Mesenchymal stem cell (in vitro differentiated cells and primary cell): ENCODE measurements at regions not wholly inside any gene's neighbourhood (a gene's known extent, or its start where the extent isn't known, plus 50 kb on each side); places are given as distances from the start of the nearest gene placed in this dataset.
A peak's percentile ranks its signal among the peaks of the same experiment; 100 is the strongest.

Source experiments
- DNase-seq: peaks from one replicate; pipeline ENCODE4 v3.0.0-alpha.2; 2013
- H2AFZ ChIP-seq: one replicate; pipeline ENCODE4 v1.6.1; 2013; ENCODE audit warnings: low read depth, mild to moderate bottlenecking, control low read depth, inconsistent platforms, low read length, moderate library complexity
- H2AK5ac ChIP-seq: 2 replicates; pipeline ENCODE4 v1.6.1; 2013; ENCODE audit warnings: low read length, moderate library complexity, mild to moderate bottlenecking, inconsistent platforms; ENCODE audit not compliant: severe bottlenecking
- H2BK120ac ChIP-seq: one replicate; pipeline ENCODE4 v1.6.1; 2013; ENCODE audit warnings: low read depth, mild to moderate bottlenecking, inconsistent platforms, low read length, moderate library complexity
- H2BK12ac ChIP-seq, 2 experiments: one replicate each; pipeline ENCODE4 v1.6.1; 2013; ENCODE audit warnings: inconsistent platforms in 2 of 2, low read length in 2 of 2, mild to moderate bottlenecking in 2 of 2, moderate library complexity in 2 of 2, control low read depth in 1 of 2
- H2BK15ac ChIP-seq: one replicate; pipeline ENCODE4 v1.6.1; 2013; ENCODE audit warnings: mild to moderate bottlenecking, low read depth, inconsistent platforms; ENCODE audit not compliant: poor library complexity, severe bottlenecking
- H2BK5ac ChIP-seq: 2 replicates; pipeline ENCODE4 v1.6.1; 2013; ENCODE audit warnings: low read depth, mild to moderate bottlenecking, low read length, control low read depth, inconsistent platforms; ENCODE audit not compliant: poor library complexity, severe bottlenecking
- H3K14ac ChIP-seq, 2 experiments: one replicate each; pipeline ENCODE4 v1.6.1; 2013; ENCODE audit warnings: inconsistent platforms in 2 of 2, low read length in 2 of 2, control low read depth in 1 of 2, mild to moderate bottlenecking in 1 of 2, moderate library complexity in 1 of 2
- H3K18ac ChIP-seq, 2 experiments: one replicate each; pipeline ENCODE4 v1.6.1; 2013; ENCODE audit warnings: inconsistent platforms in 2 of 2, low read length in 2 of 2, control low read depth in 1 of 2, low read depth in 1 of 2, mild to moderate bottlenecking in 1 of 2
- H3K23ac ChIP-seq, 2 experiments: one replicate each; pipeline ENCODE4 v1.6.1; 2013; ENCODE audit warnings: inconsistent platforms in 2 of 2, low read length in 2 of 2, mild to moderate bottlenecking in 2 of 2, moderate library complexity in 2 of 2, control low read depth in 1 of 2
- H3K27ac ChIP-seq: 2 replicates; pipeline ENCODE4 v1.5.1; 2013; ENCODE audit warnings: mild to moderate bottlenecking, moderate library complexity, low read length, control low read depth, inconsistent platforms; ENCODE audit not compliant: poor library complexity, severe bottlenecking
- H3K27me3 ChIP-seq, 2 experiments: 2 replicates each; pipeline versions ENCODE4 v1.6.1 to v1.7.0; 2013; ENCODE audit warnings: low read length in 2 of 2, mild to moderate bottlenecking in 2 of 2, moderate library complexity in 2 of 2, control low read depth in 1 of 2, inconsistent platforms in 1 of 2; ENCODE audit not compliant: control insufficient read depth in 1 of 2, insufficient read depth in 1 of 2
- H3K36me3 ChIP-seq, 2 experiments: 2 replicates each; pipeline versions ENCODE4 v1.6.1 to v1.7.0; 2013; ENCODE audit warnings: low read length in 2 of 2, control low read depth in 1 of 2, inconsistent platforms in 1 of 2, low read depth in 1 of 2, mild to moderate bottlenecking in 1 of 2; ENCODE audit not compliant: insufficient read depth in 2 of 2, control insufficient read depth in 1 of 2
- H3K4ac ChIP-seq, 2 experiments: one replicate each; pipeline ENCODE4 v1.6.1; 2013; ENCODE audit warnings: inconsistent platforms in 2 of 2, low read length in 2 of 2, mild to moderate bottlenecking in 2 of 2, moderate library complexity in 2 of 2, control low read depth in 1 of 2, low read depth in 1 of 2
- H3K4me1 ChIP-seq: 2 replicates; pipeline ENCODE4 v1.6.1; 2013; ENCODE audit warnings: low read depth, low read length, control low read depth; ENCODE audit not compliant: control insufficient read depth, insufficient read depth
- H3K4me2 ChIP-seq: 2 replicates; pipeline ENCODE4 v1.6.1; 2013; ENCODE audit warnings: low read length, mild to moderate bottlenecking, inconsistent platforms; ENCODE audit not compliant: poor library complexity, severe bottlenecking
- H3K4me3 ChIP-seq, 2 experiments: 2 replicates each; pipeline versions ENCODE4 v1.5.1 to v1.7.0; 2013; ENCODE audit warnings: low read length in 2 of 2, mild to moderate bottlenecking in 2 of 2, control low read depth in 1 of 2, low read depth in 1 of 2; ENCODE audit not compliant: insufficient read depth in 1 of 2
- H3K79me1 ChIP-seq: replicated peaks from 2 replicates; pipeline ENCODE4 v1.6.1; 2013; ENCODE audit warnings: mild to moderate bottlenecking, control low read depth, low read length, inconsistent platforms; ENCODE audit not compliant: poor library complexity, severe bottlenecking
- H3K9ac ChIP-seq: 2 replicates; pipeline ENCODE4 v1.7.0; 2013; ENCODE audit warnings: mild to moderate bottlenecking, low read length, moderate library complexity
- H3K9me3 ChIP-seq: 2 replicates; pipeline ENCODE4 v1.7.0; 2013; ENCODE audit warnings: mild to moderate bottlenecking, low read length; ENCODE audit not compliant: control insufficient read depth
- H4K8ac ChIP-seq: one replicate; pipeline ENCODE4 v1.6.1; 2013; ENCODE audit warnings: inconsistent platforms, mild to moderate bottlenecking, low read length, moderate library complexity
- H4K91ac ChIP-seq: one replicate; pipeline ENCODE4 v1.6.1; 2013; ENCODE audit warnings: mild to moderate bottlenecking, low read length, inconsistent platforms
- WGBS: methylation state at CpG from one replicate; pipeline ENCODE4 v1.1.7; 2013; ENCODE audit warnings: mixed read lengths; 5-methylcytosine and 5-hydroxymethylcytosine counted together

DNA sequence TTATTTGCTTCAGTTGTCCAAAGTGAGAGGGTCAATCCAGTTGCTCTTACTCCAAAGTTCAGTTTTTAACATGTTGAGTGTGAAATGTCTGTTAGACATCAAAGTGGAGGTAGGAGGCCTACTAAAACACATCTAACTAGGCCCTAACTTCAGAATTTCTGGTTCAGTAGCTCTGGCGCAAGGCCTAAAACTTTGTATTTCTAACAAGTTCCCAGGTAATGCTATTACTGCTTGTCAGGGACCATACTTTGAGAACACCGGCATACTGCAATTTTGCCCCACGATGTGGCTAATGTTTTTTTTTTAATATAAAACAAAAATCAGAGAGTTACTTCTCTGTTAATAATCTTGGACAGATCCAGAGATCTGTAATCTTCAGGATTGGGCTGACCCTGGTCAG is 72.4 kb upstream of the LRRC55 start:
- Histone ChIP-seq H3K4ac (no peak overlapping the region), H4K8ac (no peak overlapping the region), H3K27ac (no peak overlapping the region), H3K14ac (no peak overlapping the region), H2BK12ac (no peak overlapping the region), H3K4me1 (no peaks in the 10 kb centered on the region), H2AK5ac (no peak overlapping the region), H3K27me3 (no peaks in the 10 kb centered on the region), H2AFZ (no peak overlapping the region), H3K79me1 (no peaks in the 10 kb centered on the region), H3K4me2 (no peak overlapping the region), H4K91ac (no peak overlapping the region), H3K23ac (no peak overlapping the region), H3K4me3 (no peak overlapping the region), H3K36me3 (no peaks in the 10 kb centered on the region), H2BK5ac (no peak overlapping the region), H3K9ac (no peak overlapping the region), H2BK120ac (no peak overlapping the region), H3K18ac (no peak overlapping the region), H3K9me3 (peaks cover 3% of the 10 kb centered on the region), H2BK15ac (no peak overlapping the region)
- no peak for DNase-seq
- 100% methylated on average over 1 of the region's 3 CpGs for WGBS

DNA sequence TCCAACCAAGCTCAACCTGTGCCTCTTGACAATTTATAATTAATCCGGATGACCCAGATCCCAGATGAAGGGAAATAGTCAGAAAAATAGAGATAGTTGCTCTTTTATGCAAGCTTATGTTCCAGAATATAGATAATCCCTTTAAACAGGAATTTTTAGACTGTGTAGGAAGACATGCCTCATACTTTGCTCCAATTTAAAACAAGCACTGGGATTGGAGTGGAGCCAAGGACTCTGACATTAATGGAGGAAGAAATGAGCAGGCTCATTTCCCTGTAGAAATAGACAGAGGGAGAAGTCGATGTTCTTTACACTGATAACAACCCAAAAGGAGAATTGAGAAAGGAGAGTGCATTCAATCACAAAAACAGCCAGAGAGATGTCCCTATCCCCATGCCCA is 70.1 kb upstream of the LRRC55 start:
- Histone ChIP-seq H3K14ac (no peak overlapping the region), H4K8ac (no peak overlapping the region), H2AFZ (no peak overlapping the region), H3K27me3 (no peaks in the 10 kb centered on the region), H4K91ac (no peak overlapping the region), H3K23ac (no peak overlapping the region), H3K4me1 (no peaks in the 10 kb centered on the region), H2BK120ac (no peak overlapping the region), H3K27ac (no peak overlapping the region), H3K36me3 (no peaks in the 10 kb centered on the region), H2BK12ac (no peak overlapping the region), H3K4ac (no peak overlapping the region), H3K4me2 (no peak overlapping the region), H3K9ac (no peak overlapping the region), H2AK5ac (no peak overlapping the region), H2BK5ac (no peak overlapping the region), H3K79me1 (no peaks in the 10 kb centered on the region), H3K9me3 (peaks cover 3% of the 10 kb centered on the region), H3K4me3 (no peak overlapping the region), H3K18ac (no peak overlapping the region), H2BK15ac (no peak overlapping the region)
- no peak for DNase-seq
- WGBS: no CpG with 5 or more reads among the region's 2 CpGs

DNA sequence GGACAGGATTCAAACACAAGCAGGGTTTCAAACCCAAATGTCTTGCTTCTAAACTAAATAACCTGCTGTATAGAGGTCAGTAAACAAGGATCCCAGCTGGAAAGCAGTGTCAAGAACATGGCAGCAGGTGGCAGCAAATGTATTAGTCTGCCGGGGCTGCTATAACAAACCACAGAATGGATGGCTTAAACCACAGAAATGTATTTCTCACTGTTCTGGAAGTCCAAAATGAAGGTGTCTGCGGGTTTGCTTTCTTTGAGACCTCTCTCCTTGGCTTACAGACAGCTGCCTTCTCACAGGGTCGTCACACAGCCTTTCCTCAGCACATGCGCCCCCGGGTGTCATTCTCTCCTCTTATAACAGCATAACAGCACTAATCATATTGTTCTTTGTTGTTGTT is 65.1 kb upstream of the LRRC55 start:
- 25% methylated on average over 3 of the region's 5 CpGs for WGBS
- Histone ChIP-seq H3K23ac (no peak overlapping the region), H3K4me1 (no peaks in the 10 kb centered on the region), H2BK12ac (no peak overlapping the region), H3K27me3 (peaks cover 0 to 7% of the 10 kb centered on the region in 2 experiments), H3K79me1 (no peaks in the 10 kb centered on the region), H3K14ac (no peak overlapping the region), H2AK5ac (no peak overlapping the region), H3K9ac (no peak overlapping the region), H4K91ac (no peak overlapping the region), H2BK5ac (no peak overlapping the region), H3K4ac (no peak overlapping the region), H2BK120ac (no peak overlapping the region), H3K18ac (no peak overlapping the region), H3K4me3 (no peak overlapping the region), H2AFZ (no peak overlapping the region), H3K4me2 (no peak overlapping the region), H3K9me3 (no peaks in the 10 kb centered on the region), H4K8ac (no peak overlapping the region), H2BK15ac (no peak overlapping the region), H3K27ac (no peak overlapping the region), H3K36me3 (no peaks in the 10 kb centered on the region)
- peak; percentile 54 for DNase-seq

DNA sequence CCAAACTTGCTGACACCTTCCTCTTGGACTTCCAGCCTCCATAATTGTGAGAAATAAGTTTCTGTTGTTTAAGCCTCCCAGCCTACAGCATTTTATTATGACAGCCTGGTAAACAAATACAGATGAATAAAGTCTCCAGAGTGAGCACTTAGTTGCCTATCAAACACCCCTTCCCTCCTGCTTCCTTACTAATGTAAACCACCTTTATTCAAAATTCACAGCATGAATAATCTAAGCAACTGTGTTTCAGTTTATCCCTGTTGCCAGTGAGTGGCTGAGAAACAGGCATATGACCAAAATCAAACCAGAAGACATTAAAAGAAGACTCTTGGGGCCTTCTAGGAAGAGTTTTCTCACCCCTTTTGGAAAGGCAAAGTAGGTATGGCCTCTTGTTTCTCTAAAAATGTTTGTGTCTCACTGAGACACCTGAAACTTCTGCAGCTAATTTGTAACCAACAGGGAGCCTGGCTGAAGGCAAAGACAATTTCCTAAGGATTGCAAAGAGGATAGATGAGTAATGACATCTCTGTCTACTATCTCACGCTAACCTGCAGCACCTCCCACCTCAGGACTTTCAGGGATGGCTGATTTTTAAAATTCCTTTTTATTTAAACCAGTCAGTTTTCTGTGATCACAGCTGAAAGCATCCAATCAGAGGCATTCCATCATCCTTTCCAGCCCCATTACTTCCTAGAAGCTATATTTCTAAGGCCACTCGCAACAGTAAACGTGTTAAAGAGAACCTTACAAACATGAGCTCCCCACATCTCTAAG is 61.4 kb upstream of the LRRC55 start:
- no peaks in the 10 kb centered on the region for H3K79me1 ChIP-seq
- H2BK120ac ChIP-seq: no peak overlapping the region
- 87% methylated on average over 1 of the region's 3 CpGs for WGBS
- H3K27me3 ChIP-seq: peaks cover 12 to 31% of the 10 kb centered on the region in 2 experiments
- H2BK12ac ChIP-seq: no peak overlapping the region
- DNase-seq: no peak
- H3K4me2 ChIP-seq: no peak overlapping the region
- no peak overlapping the region for H3K4me3 ChIP-seq
- H3K9me3 ChIP-seq: no peaks in the 10 kb centered on the region
- H3K14ac ChIP-seq: no peak overlapping the region
- H3K18ac ChIP-seq: no peak overlapping the region
- H4K8ac ChIP-seq: no peak overlapping the region
- no peak overlapping the region for H3K4ac ChIP-seq
- no peak overlapping the region for H3K23ac ChIP-seq
- H2BK15ac ChIP-seq: no peak overlapping the region
- no peak overlapping the region for H2AK5ac ChIP-seq
- H3K36me3 ChIP-seq: no peaks in the 10 kb centered on the region
- H2BK5ac ChIP-seq: no peak overlapping the region
- no peak overlapping the region for H3K9ac ChIP-seq
- H4K91ac ChIP-seq: no peak overlapping the region
- H3K4me1 ChIP-seq: no peaks in the 10 kb centered on the region
- no peak overlapping the region for H2AFZ ChIP-seq
- H3K27ac ChIP-seq: no peak overlapping the region
